ENCODE measurements at regions not wholly inside any gene's neighbourhood (a gene's known extent, or its start where the extent isn't known, plus 50 kb on each side); places are given as distances from the start of the nearest gene placed in this dataset.

GRCh38 chr2:155109527-155109926 is 411.0 kb downstream of the KCNJ3 start:
- Histone ChIP-seq H2AFZ (ENCODE audit: low read length) (no peak overlapping the region), H3K4me2 (ENCODE audit: insufficient read depth, insufficient read length, low read length) (no peak overlapping the region), H4K8ac (replicated peaks; ENCODE audit: insufficient read length, low read depth, low read length) (no peak overlapping the region), H3K79me1 (ENCODE audit: insufficient read depth, low read depth, low read length, poor library complexity, severe bottlenecking) (no peaks in the 10 kb centered on the region), H3K56ac (ENCODE audit: insufficient read length, low read depth, low read length) (no peak overlapping the region), H3K27me3 (ENCODE audit: insufficient read depth, low read length) (no peaks in the 10 kb centered on the region), H4K91ac (ENCODE audit: insufficient read length, low read depth, low read length) (no peak overlapping the region), H3K27ac (ENCODE audit: insufficient read length, low read depth, low read length) (no peak overlapping the region), H2BK120ac (ENCODE audit: low read depth, low read length, poor library complexity, severe bottlenecking) (no peak overlapping the region), H2BK12ac (ENCODE audit: insufficient read length, low read depth, low read length) (no peak overlapping the region), H3K23me2 (ENCODE audit: insufficient read length, low read depth, low read length, poor library complexity, severe bottlenecking) (no peaks in the 10 kb centered on the region), H3T11ph (ENCODE audit: low read length) (no peak overlapping the region), H3K4ac (ENCODE audit: low read depth, low read length) (no peak overlapping the region), H3K14ac (ENCODE audit: insufficient read depth, low read length) (no peak overlapping the region), H3K9ac (ENCODE audit: extremely low read depth, insufficient read length, low read length) (no peak overlapping the region), H2BK20ac (ENCODE audit: low read depth, low read length, poor library complexity, severe bottlenecking) (no peak overlapping the region), H2BK5ac (ENCODE audit: insufficient read length, low read length) (no peak overlapping the region), H2AK5ac (ENCODE audit: insufficient read length, low read length) (no peak overlapping the region), H3K9me3 (ENCODE audit: control insufficient read depth, low read depth, low read length) (no peaks in the 10 kb centered on the region), H4K5ac (ENCODE audit: insufficient read length, low read depth, low read length) (no peak overlapping the region), H2BK15ac (ENCODE audit: low read depth, low read length) (no peak overlapping the region), H4K20me1 (ENCODE audit: control insufficient read depth, insufficient read depth, insufficient read length) (no peaks in the 10 kb centered on the region), H3K4me1 (ENCODE audit: insufficient read depth, low read length) (no peaks in the 10 kb centered on the region), H3K18ac (ENCODE audit: insufficient read length, low read depth, low read length) (no peak overlapping the region), H3K79me2 (ENCODE audit: insufficient read depth, low read length) (no peaks in the 10 kb centered on the region), H3K23ac (ENCODE audit: insufficient read length, low read depth, low read length) (no peak overlapping the region)
- H3K27me3 Mint-ChIP-seq (ENCODE audit: low read depth), result no peaks in the 10 kb centered on the region
- no peaks in the 10 kb centered on the region for H3K9me3 Mint-ChIP-seq
- WGBS (ENCODE audit: extremely low coverage, insufficient read length, low lambda C conversion rate), result no CpG with 5 or more reads among the region's 1 CpG
- H3K36me3 Mint-ChIP-seq (ENCODE audit: insufficient read depth in 1 of 3, low read depth in 3 of 3), result no peaks in the 10 kb centered on the region
- TF ChIP-seq, protein P1, sequence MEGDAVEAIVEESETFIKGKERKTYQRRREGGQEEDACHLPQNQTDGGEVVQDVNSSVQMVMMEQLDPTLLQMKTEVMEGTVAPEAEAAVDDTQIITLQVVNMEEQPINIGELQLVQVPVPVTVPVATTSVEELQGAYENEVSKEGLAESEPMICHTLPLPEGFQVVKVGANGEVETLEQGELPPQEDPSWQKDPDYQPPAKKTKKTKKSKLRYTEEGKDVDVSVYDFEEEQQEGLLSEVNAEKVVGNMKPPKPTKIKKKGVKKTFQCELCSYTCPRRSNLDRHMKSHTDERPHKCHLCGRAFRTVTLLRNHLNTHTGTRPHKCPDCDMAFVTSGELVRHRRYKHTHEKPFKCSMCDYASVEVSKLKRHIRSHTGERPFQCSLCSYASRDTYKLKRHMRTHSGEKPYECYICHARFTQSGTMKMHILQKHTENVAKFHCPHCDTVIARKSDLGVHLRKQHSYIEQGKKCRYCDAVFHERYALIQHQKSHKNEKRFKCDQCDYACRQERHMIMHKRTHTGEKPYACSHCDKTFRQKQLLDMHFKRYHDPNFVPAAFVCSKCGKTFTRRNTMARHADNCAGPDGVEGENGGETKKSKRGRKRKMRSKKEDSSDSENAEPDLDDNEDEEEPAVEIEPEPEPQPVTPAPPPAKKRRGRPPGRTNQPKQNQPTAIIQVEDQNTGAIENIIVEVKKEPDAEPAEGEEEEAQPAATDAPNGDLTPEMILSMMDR (conservative IDR thresholded peaks at IDR 0.05), result no peak
- DNase-seq, result no peak
- no peak overlapping the region for H3K4me3 Mint-ChIP-seq
- H3K27ac Mint-ChIP-seq, result no peak overlapping the region
- H3K4me1 Mint-ChIP-seq, result no peaks in the 10 kb centered on the region

Data from H9 (cell line).